DND-41 (cell line): ENCODE measurements at regions not wholly inside any gene's neighbourhood (a gene's known extent, or its start where the extent isn't known, plus 50 kb on each side); places are given as distances from the start of the nearest gene placed in this dataset.

Source experiments
- ATAC-seq: fragments of 200-7000 bp; cut with Tn5 transposase; 3 replicates; pipeline ENCODE4 v1.9.1; 2021; ENCODE audit warnings: low read depth; ENCODE audit not compliant: insufficient read depth
- DNase-seq: peaks from one replicate; pipeline ENCODE4 v3.0.0-alpha.2; 2020
- H2AFZ ChIP-seq: 2 replicates; pipeline ENCODE4 v1.6.0; 2012; ENCODE audit warnings: low read depth, low read length
- H3K27ac ChIP-seq: 2 replicates; pipeline ENCODE4 v1.5.1; 2012; ENCODE audit warnings: low read length, inconsistent platforms
- H3K27me3 ChIP-seq: fragments of 200-600 bp; sonication (generic); 2 replicates; pipeline ENCODE4 v1.6.0; 2012; ENCODE audit warnings: low read length, mild to moderate bottlenecking, inconsistent platforms; ENCODE audit not compliant: insufficient read depth, poor library complexity
- H3K36me3 ChIP-seq: 2 replicates; pipeline ENCODE4 v1.5.1; 2012; ENCODE audit warnings: low read length, inconsistent platforms; ENCODE audit not compliant: insufficient read depth
- H3K4me1 ChIP-seq: 2 replicates; pipeline ENCODE4 v1.5.1; 2012; ENCODE audit warnings: mild to moderate bottlenecking, low read length; ENCODE audit not compliant: insufficient read depth
- H3K4me2 ChIP-seq: 2 replicates; pipeline ENCODE4 v1.6.0; 2012; ENCODE audit warnings: mild to moderate bottlenecking, moderate library complexity, low read length, inconsistent platforms; ENCODE audit not compliant: insufficient read depth
- H3K4me3 ChIP-seq, 2 experiments: fragments of 200-600 bp in 1 of 2; shearing (Covaris generic) in 1 of 2; 2 replicates each; pipeline ENCODE4 v1.5.1; 2012 to 2016; ENCODE audit warnings: inconsistent platforms in 2 of 2, low read length in 2 of 2, mild to moderate bottlenecking in 2 of 2, low read depth in 1 of 2, moderate library complexity in 1 of 2
- H3K79me2 ChIP-seq: 2 replicates; pipeline ENCODE4 v1.6.0; 2012; ENCODE audit warnings: low read length, inconsistent platforms; ENCODE audit not compliant: insufficient read depth
- H3K9ac ChIP-seq: 2 replicates; pipeline ENCODE4 v1.6.0; 2012; ENCODE audit warnings: low read depth, mild to moderate bottlenecking, inconsistent platforms, low read length, moderate library complexity
- H3K9me3 ChIP-seq: 2 replicates; pipeline ENCODE4 v1.5.1; 2012; ENCODE audit warnings: low read length, moderate library complexity, mild to moderate bottlenecking, inconsistent platforms; ENCODE audit not compliant: insufficient read depth, severe bottlenecking
- H4K20me1 ChIP-seq: 2 replicates; pipeline ENCODE4 v1.6.0; 2012; ENCODE audit warnings: low read length; ENCODE audit not compliant: insufficient read depth
- CTCF ChIP-seq: IDR thresholded peaks from 2 replicates; pipeline ENCODE4 v1.5.1; 2012; ENCODE audit warnings: borderline replicate concordance, low read length, moderate library complexity, mild to moderate bottlenecking; ENCODE audit not compliant: poor library complexity, severe bottlenecking; ENCODE audit errors: extremely low read depth
- EZH2 ChIP-seq: IDR thresholded peaks from 3 replicates; pipeline ENCODE4 v1.6.1; 2012; ENCODE audit warnings: borderline replicate concordance, low read depth, mild to moderate bottlenecking, moderate library complexity, low read length, inconsistent platforms; ENCODE audit not compliant: severe bottlenecking

- no peak overlapping the region for H3K9ac ChIP-seq
- no peaks in the 10 kb centered on the region for H3K27me3 ChIP-seq
- ATAC-seq = no peak
- no peak overlapping the region for H3K27ac ChIP-seq
- H2AFZ ChIP-seq = no peak overlapping the region
- TF ChIP-seq EZH2 (no peak), CTCF (no peak)
- H3K9me3 ChIP-seq = no peaks in the 10 kb centered on the region
- no peaks in the 10 kb centered on the region for H4K20me1 ChIP-seq
- H3K4me3 ChIP-seq = no peak overlapping the region
- no peak overlapping the region for H3K4me2 ChIP-seq
- H3K79me2 ChIP-seq = no peaks in the 10 kb centered on the region
- no peaks in the 10 kb centered on the region for H3K4me1 ChIP-seq
- DNase-seq = no peak
- no peaks in the 10 kb centered on the region for H3K36me3 ChIP-seq
These were observed 100.2 kb upstream of the CDH11 start for GRCh38 chr16:65222049-65222448.

GRCh38 chr16:65219786-65220185, 97.9 kb upstream of the CDH11 start:
- Histone ChIP-seq H3K27me3 (no peaks in the 10 kb centered on the region), H4K20me1 (no peaks in the 10 kb centered on the region), H3K27ac (no peak overlapping the region), H3K36me3 (no peaks in the 10 kb centered on the region), H3K4me1 (no peaks in the 10 kb centered on the region), H3K9ac (no peak overlapping the region), H3K79me2 (no peaks in the 10 kb centered on the region), H3K9me3 (no peaks in the 10 kb centered on the region), H3K4me2 (no peak overlapping the region), H2AFZ (no peak overlapping the region), H3K4me3 (no peak overlapping the region)
- TF ChIP-seq EZH2 = no peak
- no peak for TF ChIP-seq CTCF
- no peak for ATAC-seq
- no peak for DNase-seq

- Histone ChIP-seq H3K36me3 (no peaks in the 10 kb centered on the region), H3K4me2 (no peak overlapping the region), H3K27me3 (no peaks in the 10 kb centered on the region), H3K9me3 (no peaks in the 10 kb centered on the region), H3K4me3 (no peak overlapping the region), H3K27ac (no peak overlapping the region), H3K4me1 (no peaks in the 10 kb centered on the region), H3K79me2 (no peaks in the 10 kb centered on the region), H3K9ac (no peak overlapping the region), H4K20me1 (no peaks in the 10 kb centered on the region), H2AFZ (no peak overlapping the region)
- ATAC-seq (no peak), DNase-seq (no peak)
- no peak for TF ChIP-seq EZH2
- no peak for TF ChIP-seq CTCF
These were observed 96.5 kb upstream of the CDH11 start for GRCh38 chr16:65218348-65218747.

- H3K27me3 ChIP-seq = no peaks in the 10 kb centered on the region
- H3K27ac ChIP-seq = no peak overlapping the region
- no peak for DNase-seq
- TF ChIP-seq CTCF (no peak), EZH2 (no peak)
- no peaks in the 10 kb centered on the region for H3K9me3 ChIP-seq
- H3K9ac ChIP-seq = no peak overlapping the region
- H3K79me2 ChIP-seq = no peaks in the 10 kb centered on the region
- no peak overlapping the region for H2AFZ ChIP-seq
- H3K4me3 ChIP-seq = no peak overlapping the region
- H3K4me2 ChIP-seq = no peak overlapping the region
- no peaks in the 10 kb centered on the region for H3K36me3 ChIP-seq
- H3K4me1 ChIP-seq = no peaks in the 10 kb centered on the region
- ATAC-seq = no peak
- H4K20me1 ChIP-seq = no peaks in the 10 kb centered on the region
These were observed 92.2 kb upstream of the CDH11 start for GRCh38 chr16:65213866-65214595.
